GM12892 (cell line): ENCODE measurements at regions not wholly inside any gene's neighbourhood (a gene's known extent, or its start where the extent isn't known, plus 50 kb on each side); places are given as distances from the start of the nearest gene placed in this dataset.

Source experiments
- POLR2A ChIP-seq: IDR thresholded peaks from 2 replicates; pipeline ENCODE4 v1.6.1; 2011; ENCODE audit warnings: low read depth, low read length, control low read depth
- POLR2AphosphoS5 ChIP-seq: IDR thresholded peaks from 2 replicates; pipeline ENCODE4 v1.6.1; 2011; ENCODE audit warnings: low read depth, low read length, control low read depth
- TAF1 ChIP-seq: IDR thresholded peaks from 2 replicates; pipeline ENCODE4 v1.6.1; 2011; ENCODE audit warnings: low read depth, mild to moderate bottlenecking, control low read depth, low read length, borderline replicate concordance

DNA sequence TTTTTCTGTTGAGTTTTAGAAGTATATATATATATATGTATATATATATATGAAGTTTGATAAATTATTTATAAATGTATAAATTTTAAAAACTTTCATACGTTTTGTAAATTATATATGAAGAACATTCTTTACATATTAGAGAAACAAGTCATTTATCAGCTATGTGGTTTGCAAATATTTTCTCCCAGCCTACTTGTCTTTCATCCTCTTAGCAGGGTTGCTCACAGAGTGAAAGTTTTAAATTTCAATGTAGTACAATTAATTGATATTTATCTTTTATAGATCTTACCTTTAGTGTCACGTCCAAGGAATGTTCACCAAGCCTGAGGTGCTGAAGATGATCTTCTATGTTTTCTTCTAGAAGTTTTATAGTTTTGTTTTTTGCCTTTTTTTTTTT lies 78.3 kb upstream of the HS6ST1 start:
- TF ChIP-seq POLR2AphosphoS5, result no peak
- no peak for TF ChIP-seq POLR2A
- no peak for TF ChIP-seq TAF1
